ENCODE measurements at regions not wholly inside any gene's neighbourhood (a gene's known extent, or its start where the extent isn't known, plus 50 kb on each side); places are given as distances from the start of the nearest gene placed in this dataset.

- H2AFZ ChIP-seq (ENCODE audit: low read depth, low read length): no peak overlapping the region
- H3K9me1 ChIP-seq (replicated peaks; ENCODE audit: control insufficient read depth, extremely low read depth, insufficient read depth, low read length): no peaks in the 10 kb centered on the region
- POLR2A ChIA-PET: no interaction called here
- no peaks in the 10 kb centered on the region for H3K27me3 ChIP-seq (ENCODE audit: control insufficient read depth in 2 of 2, insufficient read depth in 2 of 2, low read length in 2 of 2)
- H3K4me2 ChIP-seq (ENCODE audit: insufficient read depth, low read length): no peak overlapping the region
- TF ChIP-seq FOS (IDR thresholded peaks at IDR 0.05; ENCODE audit: borderline replicate concordance, insufficient read depth, low read length): no peak
- BruUV-seq (replicated peaks): no TSS peak
- H4K20me1 ChIP-seq (replicated peaks; ENCODE audit: control insufficient read depth, extremely low read depth, insufficient read depth, low read length): no peaks in the 10 kb centered on the region
- DNase-seq (ENCODE audit: low read depth, low spot score): no peak
- intact Hi-C loops (cut with micrococcal nuclease) (no loop called here), dilution Hi-C loops (cut with MboI; ENCODE audit: extremely low pct_ligation_motif_present, low sequenced_read_pairs) (no loop called here)
- no peaks in the 10 kb centered on the region for H3K9me3 ChIP-seq (replicated peaks; ENCODE audit: control insufficient read depth, insufficient read depth, low read length)
- CTCF ChIA-PET: interaction anchor here (1.5 kb wide), 1 partner anchor 28 kb away, joined by 3 read pairs; no protein-coding TSS in a partner anchor
- FAIRE-seq: no peak
- no peak overlapping the region for H3K9ac ChIP-seq (replicated peaks; ENCODE audit: extremely low read depth, insufficient read depth, low read length)
- H3K79me2 ChIP-seq (ENCODE audit: control insufficient read depth, insufficient read depth, low read length): no peaks in the 10 kb centered on the region
- no peaks in the 10 kb centered on the region for H3K36me3 ChIP-seq (ENCODE audit: control insufficient read depth in 2 of 2, extremely low read depth in 1 of 2, insufficient read depth in 2 of 2, low read length in 2 of 2)
- no peaks in the 10 kb centered on the region for H3K4me1 ChIP-seq (ENCODE audit: control insufficient read depth, extremely low read depth, insufficient read depth, low read length)
- no peak overlapping the region for H3K4me3 ChIP-seq (replicated peaks in 1 of 3; ENCODE audit: insufficient read depth in 1 of 3, low read depth in 1 of 3, low read length in 3 of 3)
- no peak overlapping the region for H3K27ac ChIP-seq (ENCODE audit: insufficient read depth, low read depth, low read length)
Measured at GRCh38 chr2:128708106-128708816, 389.6 kb upstream of the HS6ST1 start.

- no TSS peak for BruUV-seq (replicated peaks)
- Histone ChIP-seq H3K9me3 (replicated peaks; ENCODE audit: control insufficient read depth, insufficient read depth, low read length) (no peaks in the 10 kb centered on the region), H2AFZ (ENCODE audit: low read depth, low read length) (no peak overlapping the region), H3K4me1 (ENCODE audit: control insufficient read depth, extremely low read depth, insufficient read depth, low read length) (no peaks in the 10 kb centered on the region), H3K79me2 (ENCODE audit: control insufficient read depth, insufficient read depth, low read length) (no peaks in the 10 kb centered on the region), H3K36me3 (ENCODE audit: control insufficient read depth in 2 of 2, extremely low read depth in 1 of 2, insufficient read depth in 2 of 2, low read length in 2 of 2) (no peaks in the 10 kb centered on the region), H3K9me1 (replicated peaks; ENCODE audit: control insufficient read depth, extremely low read depth, insufficient read depth, low read length) (no peaks in the 10 kb centered on the region), H3K4me2 (ENCODE audit: insufficient read depth, low read length) (no peak overlapping the region), H4K20me1 (replicated peaks; ENCODE audit: control insufficient read depth, extremely low read depth, insufficient read depth, low read length) (no peaks in the 10 kb centered on the region), H3K9ac (replicated peaks; ENCODE audit: extremely low read depth, insufficient read depth, low read length) (no peak overlapping the region), H3K4me3 (replicated peaks in 1 of 3; ENCODE audit: insufficient read depth in 1 of 3, low read depth in 1 of 3, low read length in 3 of 3) (no peak overlapping the region), H3K27me3 (ENCODE audit: control insufficient read depth in 2 of 2, insufficient read depth in 2 of 2, low read length in 2 of 2) (no peaks in the 10 kb centered on the region), H3K27ac (ENCODE audit: insufficient read depth, low read depth, low read length) (no peak overlapping the region)
- FAIRE-seq: no peak
- intact Hi-C loops (cut with micrococcal nuclease): no loop called here
- dilution Hi-C loops (cut with MboI; ENCODE audit: extremely low pct_ligation_motif_present, low sequenced_read_pairs): no loop called here
- DNase-seq (ENCODE audit: low read depth, low spot score): no peak
- ChIA-PET CTCF (no interaction called here), POLR2A (no interaction called here)
- no peak for TF ChIP-seq MAX (IDR thresholded peaks at IDR 0.05; ENCODE audit: insufficient read depth, insufficient read length)
- TF ChIP-seq FOS (IDR thresholded peaks at IDR 0.05; ENCODE audit: borderline replicate concordance, insufficient read depth, low read length): no peak
- TF ChIP-seq CTCF (IDR thresholded peaks at IDR 0.05; ENCODE audit: extremely low read depth in 1 of 2, insufficient read depth in 1 of 2, low read depth in 1 of 2, low read length in 2 of 2): no peak
- no peak for TF ChIP-seq JUN (IDR thresholded peaks at IDR 0.05; ENCODE audit: borderline replicate concordance, insufficient read depth, insufficient read length, low read depth)
- TF ChIP-seq EZH2 (IDR thresholded peaks at IDR 0.05; ENCODE audit: borderline replicate concordance, low read depth, low read length, severe bottlenecking): no peak
- no peak for TF ChIP-seq POLR2A (IDR thresholded peaks at IDR 0.05; ENCODE audit: low read depth, low read length)
- no peak for TF ChIP-seq GATA2 (IDR thresholded peaks at IDR 0.05; ENCODE audit: insufficient read depth, insufficient read length, low read depth, low read length)
- no peak for TF ChIP-seq POLR2AphosphoS5 (IDR thresholded peaks at IDR 0.05; ENCODE audit: insufficient read depth, low read depth, low read length)
- TF ChIP-seq MYC (IDR thresholded peaks at IDR 0.05; ENCODE audit: low read depth, low read length): no peak
Measured at GRCh38 chr2:128710242-128710641, 391.6 kb upstream of the HS6ST1 start.
